GM19351 (cell line): ENCODE measurements at regions not wholly inside any gene's neighbourhood (a gene's known extent, or its start where the extent isn't known, plus 50 kb on each side); places are given as distances from the start of the nearest gene placed in this dataset.

Source experiments
- ATAC-seq: cut with Tn5 transposase; IDR thresholded peaks from one replicate; pipeline ENCODE4 v1.9.1; 2021; ENCODE audit warnings: mild to moderate bottlenecking, moderate library complexity; ENCODE audit not compliant: unreplicated experiment

DNA sequence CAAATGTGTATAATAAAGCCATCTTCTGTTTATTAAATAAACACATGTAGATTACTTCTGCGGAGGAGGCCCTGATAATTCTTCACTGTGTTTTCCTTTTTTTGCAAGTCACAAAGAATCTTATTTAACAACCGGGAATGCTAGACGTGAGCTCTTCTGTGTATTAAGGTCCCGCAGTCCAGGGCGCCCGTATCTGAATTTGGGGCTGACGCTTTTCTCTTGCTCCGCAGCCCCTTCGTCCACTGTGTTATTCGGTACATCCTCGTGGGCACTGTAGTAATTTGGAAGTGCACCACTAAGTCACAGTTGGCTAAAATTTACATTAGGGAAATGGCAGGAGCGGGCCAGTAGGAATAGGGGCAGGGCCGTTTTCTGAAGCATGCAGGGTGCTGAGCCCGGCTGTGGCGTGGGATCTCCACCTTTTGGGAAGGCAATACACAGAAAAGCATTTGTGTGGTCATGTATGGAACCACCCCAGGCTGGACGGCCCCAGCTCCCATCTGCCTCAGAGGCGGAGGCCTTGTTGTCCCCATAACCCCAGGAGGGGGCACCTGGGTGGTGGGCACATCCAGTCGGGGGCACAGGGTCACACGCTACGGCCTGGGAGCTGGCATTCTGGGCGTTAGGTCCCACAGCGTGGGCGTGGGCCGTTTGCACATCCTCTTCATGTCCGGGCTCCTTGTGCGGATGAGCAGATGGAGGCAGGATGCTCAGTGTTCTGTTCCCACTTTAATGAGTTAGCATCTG, 258.7 kb upstream of the IRX4 start:
- no peak for ATAC-seq

DNA sequence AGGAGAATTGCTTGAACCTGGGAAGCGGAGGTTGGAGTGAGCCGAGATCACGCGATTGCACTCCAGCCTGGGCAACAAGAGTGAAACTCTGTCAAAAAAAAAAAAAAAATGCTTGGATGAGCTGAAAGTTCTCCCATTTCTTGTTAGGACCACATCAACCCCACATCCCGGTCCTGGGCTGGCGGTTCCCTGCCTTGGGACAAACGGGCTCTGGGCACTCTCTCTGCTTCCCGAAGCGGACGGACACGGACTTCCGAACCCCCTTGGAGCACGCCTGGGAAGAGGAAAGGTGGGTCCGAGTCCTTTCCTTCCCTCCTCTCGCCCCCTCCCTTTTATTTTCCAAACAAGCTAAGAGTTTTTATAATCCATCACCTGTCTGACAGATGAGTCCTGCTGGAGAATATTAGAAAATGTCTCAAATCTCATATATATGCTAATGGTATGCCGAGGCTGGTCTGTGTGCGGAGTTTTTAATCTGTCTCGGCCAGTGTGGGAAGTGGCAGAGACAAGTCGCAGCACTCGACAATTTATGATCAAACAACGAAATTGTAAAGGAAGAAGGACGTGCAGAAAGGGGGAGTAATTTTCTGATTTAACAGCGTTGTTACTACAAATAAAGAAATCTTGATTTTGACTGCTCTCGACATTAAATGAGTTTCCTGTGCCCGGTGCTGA, 257.9 kb upstream of the IRX4 start:
- ATAC-seq: no peak

DNA sequence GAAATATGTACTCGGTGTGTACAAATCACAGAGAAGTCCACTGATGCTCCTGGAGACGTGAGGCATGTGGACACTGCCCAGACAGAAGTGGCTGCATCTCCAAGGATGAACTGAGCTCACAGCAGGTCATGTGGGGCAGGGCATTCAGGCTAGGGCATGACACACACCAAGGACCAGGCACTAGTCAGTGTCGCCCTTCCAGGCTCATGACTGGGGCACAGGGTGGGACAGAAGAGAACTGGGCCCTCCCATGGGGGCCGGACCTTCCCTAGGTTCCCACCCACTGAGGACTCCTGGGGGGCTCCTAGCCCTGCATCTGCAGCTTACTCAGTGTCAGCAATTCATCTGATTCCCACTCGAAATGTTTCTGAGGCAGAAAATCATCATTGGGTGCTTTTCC, 256.8 kb upstream of the IRX4 start:
- no peak for ATAC-seq

DNA sequence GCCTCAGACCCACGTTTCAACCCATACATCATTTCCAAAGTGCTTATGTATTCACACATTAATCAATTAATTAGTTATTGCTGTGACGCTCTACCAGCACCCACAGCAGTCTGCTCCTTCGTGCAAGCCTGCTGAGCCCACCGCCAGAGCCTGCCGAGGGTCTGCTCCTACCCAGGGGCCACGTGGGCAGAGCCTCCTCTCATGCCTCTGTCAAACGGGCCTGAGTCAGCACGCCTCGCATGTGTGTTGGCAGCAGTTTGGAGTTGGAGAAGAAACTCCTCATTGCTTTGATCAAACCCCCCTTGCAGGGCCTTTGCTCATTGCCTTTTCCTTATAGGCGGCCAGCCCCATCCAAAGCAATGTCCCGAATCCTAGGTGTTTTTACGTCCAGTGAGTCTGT, 256.2 kb upstream of the IRX4 start:
- no peak for ATAC-seq

GRCh38 chr5:2137444-2138050, 254.8 kb upstream of the IRX4 start:
- no peak for ATAC-seq

GRCh38 chr5:2136728-2137333, 254.1 kb upstream of the IRX4 start:
- ATAC-seq: no peak

DNA sequence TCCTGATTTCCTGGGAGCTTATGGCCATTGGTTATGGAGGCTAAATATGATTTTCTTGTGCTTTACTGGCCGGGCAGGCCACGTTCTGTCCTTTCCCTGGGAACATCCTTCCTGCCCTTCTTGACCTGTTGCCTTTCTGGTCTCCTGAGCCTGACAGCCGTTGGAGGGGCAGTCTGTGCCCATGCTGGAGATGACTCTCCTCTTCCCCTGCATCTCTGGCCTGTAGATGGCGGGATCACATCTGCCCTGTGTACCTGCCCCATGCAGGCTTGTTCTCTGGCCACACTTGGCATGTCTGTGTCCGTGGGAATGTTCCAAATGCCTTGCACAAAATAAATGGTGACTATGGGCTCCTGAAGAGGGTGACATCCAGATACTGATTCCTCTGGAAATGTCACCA, 253.1 kb upstream of the IRX4 start:
- ATAC-seq: no peak

GRCh38 chr5:2135354-2135753, 252.6 kb upstream of the IRX4 start:
- ATAC-seq: no peak

GRCh38 chr5:2134543-2135292, 252.0 kb upstream of the IRX4 start:
- ATAC-seq: no peak

- ATAC-seq: no peak
Measured at GRCh38 chr5:2133936-2134335, 251.2 kb upstream of the IRX4 start.

DNA sequence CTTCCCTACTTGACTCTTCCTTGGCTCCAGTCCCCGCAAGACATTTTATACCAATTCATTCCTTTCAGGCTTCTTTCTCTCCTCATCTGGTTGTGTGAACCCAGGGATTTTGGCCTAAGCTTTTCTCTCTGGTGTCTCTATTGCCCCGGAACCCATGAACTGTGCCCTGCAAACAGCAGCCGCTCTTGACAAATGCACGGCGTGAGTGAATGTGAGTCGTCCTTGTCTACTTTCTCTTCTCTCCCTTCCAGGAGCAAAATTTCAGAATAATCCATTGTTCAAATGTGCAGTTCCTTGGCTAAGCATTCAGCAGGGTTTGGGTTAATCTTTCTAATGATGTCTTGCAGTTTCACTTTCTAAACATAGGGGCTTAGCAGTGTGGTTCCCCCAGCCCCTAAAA, 250.4 kb upstream of the IRX4 start:
- no peak for ATAC-seq

DNA sequence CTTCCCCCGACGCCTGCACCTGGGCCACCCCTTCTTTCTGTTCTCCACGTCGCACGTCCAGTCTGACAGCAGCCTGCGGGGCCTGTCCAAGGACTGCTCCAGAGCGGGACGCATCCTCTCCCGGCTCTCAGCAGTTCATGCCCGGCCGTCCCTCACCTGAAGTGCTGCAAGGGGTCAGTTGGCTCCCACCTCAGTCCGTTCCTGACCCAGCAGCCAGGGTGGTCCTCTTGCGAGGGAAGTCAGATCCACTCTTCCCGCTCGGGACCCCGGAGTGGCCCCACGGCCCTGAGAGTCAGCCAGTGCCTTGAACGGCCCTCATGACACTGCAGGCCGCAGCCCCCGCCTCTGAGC, 249.7 kb upstream of the IRX4 start:
- no peak for ATAC-seq

GRCh38 chr5:2131826-2132496, 249.2 kb upstream of the IRX4 start:
- no peak for ATAC-seq

GRCh38 chr5:2131196-2131595, 248.5 kb upstream of the IRX4 start:
- no peak for ATAC-seq

- no peak for ATAC-seq
Measured at GRCh38 chr5:2130361-2130760, 247.6 kb upstream of the IRX4 start.

DNA sequence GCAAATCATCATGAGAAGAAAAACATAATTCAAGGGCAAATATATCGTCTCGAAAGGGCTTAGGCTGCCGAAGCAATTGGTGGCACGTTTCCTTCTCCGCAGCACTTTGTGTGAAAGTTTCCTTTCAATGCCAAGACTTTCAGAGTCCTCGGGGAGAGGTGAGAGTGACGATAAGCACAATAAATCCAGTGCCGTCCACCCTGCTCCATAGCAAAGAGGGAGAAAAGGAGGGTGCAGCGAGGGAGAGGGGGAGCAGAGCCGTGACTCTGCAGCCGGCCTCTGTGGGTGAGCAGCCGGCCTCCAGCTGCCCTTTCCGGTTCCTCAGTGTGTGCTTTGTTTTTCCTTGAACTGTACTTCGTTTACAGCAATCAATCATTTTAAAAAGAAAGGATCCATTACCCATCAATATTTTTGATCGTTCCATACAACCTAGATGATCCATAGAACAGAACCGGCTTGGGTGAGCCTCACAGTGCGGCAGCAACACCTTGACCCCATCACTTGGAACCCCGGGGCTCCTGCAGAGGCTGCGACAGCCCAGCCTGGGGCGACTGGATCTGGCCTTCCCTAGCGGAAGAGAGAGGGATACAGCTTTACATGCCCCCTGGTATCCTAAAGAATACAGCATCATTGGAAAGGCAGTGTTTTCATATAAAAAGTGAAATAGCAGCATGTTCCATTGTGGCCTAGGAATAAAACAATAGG, 247.0 kb upstream of the IRX4 start:
- ATAC-seq: no peak

- ATAC-seq: no peak
Measured at GRCh38 chr5:2128686-2129355, 246.1 kb upstream of the IRX4 start.

GRCh38 chr5:2126512-2126911, 243.8 kb upstream of the IRX4 start:
- no peak for ATAC-seq

DNA sequence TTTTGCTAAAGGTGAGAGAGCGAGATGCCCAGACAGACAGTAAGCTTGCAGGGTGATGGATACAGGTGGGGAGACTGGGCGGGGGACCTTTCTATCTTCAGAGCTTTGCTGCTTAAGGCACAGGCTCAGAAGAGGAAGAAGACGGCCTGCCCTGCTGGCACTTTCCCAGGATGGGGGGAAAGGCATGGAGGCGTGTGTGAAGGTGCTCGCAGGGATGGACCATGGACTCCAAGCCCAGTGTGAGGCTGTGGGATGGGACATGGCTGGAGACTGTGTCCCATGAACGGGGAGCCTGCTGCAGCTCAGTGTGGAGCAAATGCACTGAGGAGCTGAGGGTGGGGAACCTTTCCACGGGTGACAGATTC, 243.2 kb upstream of the IRX4 start:
- no peak for ATAC-seq
